Effector memory CD8-positive, alpha-beta T cell (primary cell): ENCODE measurements at regions not wholly inside any gene's neighbourhood (a gene's known extent, or its start where the extent isn't known, plus 50 kb on each side); places are given as distances from the start of the nearest gene placed in this dataset.

ENCODE experiments used
- ATAC-seq: fragments of 150-1000 bp; cut with Tn5 transposase; replicated peaks from 2 replicates; pipeline ENCODE4 v1.10.0; 2021; ENCODE audit warnings: mild to moderate bottlenecking, moderate library complexity
- DNase-seq, 3 experiments: peaks; one replicate each; pipeline ENCODE4 v3.0.0; 2021
- H3K27ac Mint-ChIP-seq, 2 donors: one replicate each; pipeline ENCODE4 v1.8.0; 2022; ENCODE audit warnings: mild to moderate bottlenecking in 2 of 2, mixed read lengths in 2 of 2, moderate library complexity in 2 of 2
- H3K27me3 Mint-ChIP-seq, 2 donors: one replicate each; pipeline ENCODE4 v1.8.0; 2022; ENCODE audit warnings: mixed read lengths in 2 of 2
- H3K36me3 Mint-ChIP-seq: one replicate; pipeline ENCODE4 v1.8.0; 2022; ENCODE audit warnings: mild to moderate bottlenecking, moderate library complexity, mixed read lengths; ENCODE audit not compliant: insufficient read depth
- H3K4me1 Mint-ChIP-seq, 2 donors: one replicate each; pipeline ENCODE4 v1.8.0; 2022; ENCODE audit warnings: low read depth in 2 of 2, mixed read lengths in 2 of 2
- H3K4me3 Mint-ChIP-seq, 2 donors: one replicate each; pipeline ENCODE4 v1.8.0; 2022; ENCODE audit warnings: mild to moderate bottlenecking in 2 of 2, mixed read lengths in 2 of 2, moderate library complexity in 2 of 2
- H3K9me3 Mint-ChIP-seq, 2 donors: one replicate each; pipeline ENCODE4 v1.8.0; 2022; ENCODE audit warnings: mixed read lengths in 2 of 2

DNA sequence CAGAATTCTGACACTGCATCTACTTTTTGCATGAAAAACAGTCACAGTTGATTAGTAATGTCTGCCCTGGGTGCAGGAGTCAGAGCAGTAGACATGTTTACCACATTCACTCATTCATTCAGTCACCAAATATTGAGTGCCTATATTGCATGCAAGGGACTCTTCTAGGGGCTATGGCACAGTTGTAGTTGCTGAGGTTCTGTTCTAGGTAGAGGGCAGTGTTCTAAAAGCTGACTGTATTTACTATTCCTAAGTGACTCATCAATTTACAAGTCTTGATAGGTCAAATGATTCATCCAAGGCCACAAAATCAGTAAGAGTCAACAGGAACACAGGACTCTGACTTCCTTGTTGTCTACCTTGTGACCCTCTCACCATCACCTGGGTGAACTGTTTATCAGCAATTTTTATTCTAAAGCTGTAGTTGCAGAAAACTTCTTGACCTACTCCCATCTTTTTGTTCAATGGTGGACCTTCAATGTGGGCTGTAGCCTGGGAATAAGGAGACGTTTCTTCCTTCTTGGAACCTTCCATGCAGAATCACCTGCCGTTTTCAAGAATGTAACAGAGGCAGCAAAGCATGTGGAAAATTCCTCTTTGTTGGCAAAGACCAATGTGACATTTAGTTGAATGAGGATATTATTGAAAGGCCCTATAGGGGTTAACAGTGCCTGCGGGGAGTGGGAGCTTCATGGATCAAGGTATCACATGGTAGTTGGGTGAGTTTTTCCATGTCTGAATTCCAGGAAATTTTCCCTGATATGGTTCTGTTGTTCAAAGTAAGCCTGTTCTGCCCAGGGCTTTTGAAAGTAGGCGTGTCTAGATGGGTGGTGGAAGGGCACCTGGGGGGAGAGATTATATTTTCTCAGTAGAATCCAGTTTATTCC, 223.2 kb downstream of the KTN1 start:
- ATAC-seq (no peak), DNase-seq (no peak)
- Mint-ChIP-seq H3K4me3 (no peak overlapping the region), H3K36me3 (no peaks in the 10 kb centered on the region), H3K27ac (peak overlapping the region in 1 of 2 donors; percentile 86), H3K27me3 (no peaks in the 10 kb centered on the region), H3K9me3 (peaks cover 0 to 5% of the 10 kb centered on the region in 2 donors), H3K4me1 (peaks cover 35 to 38% of the 10 kb centered on the region in 2 donors)

DNA sequence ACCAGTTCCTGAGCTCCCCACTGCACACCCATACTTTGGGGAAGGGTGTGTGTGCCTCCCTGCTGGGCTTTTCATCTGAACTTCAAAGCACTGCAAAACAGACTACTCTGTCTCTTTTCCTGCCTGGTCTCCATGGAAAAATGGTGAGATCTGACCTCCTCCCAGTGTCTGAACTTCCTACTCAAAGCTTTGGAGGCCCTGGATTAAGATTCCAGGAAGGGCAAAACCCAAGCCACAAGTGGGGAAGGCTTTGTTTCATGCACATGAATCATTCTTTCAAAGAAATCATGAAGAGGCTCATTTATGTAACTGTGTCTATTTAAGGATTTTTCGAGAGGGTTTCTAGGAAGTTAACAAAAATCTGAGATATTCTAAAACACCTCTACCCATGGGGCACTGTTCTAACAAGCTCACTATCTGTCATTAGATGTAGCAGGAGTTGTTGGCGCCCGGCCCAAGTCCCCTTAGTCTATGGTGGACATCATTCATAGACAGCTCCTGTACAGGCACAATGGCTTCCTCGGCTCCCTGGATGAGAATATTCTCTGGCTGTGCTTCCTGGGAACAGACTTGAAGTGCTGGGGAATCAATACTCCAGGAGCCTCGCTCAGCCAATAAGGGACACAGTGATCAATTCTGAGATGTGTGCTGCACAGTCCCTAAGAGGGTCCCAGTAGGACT, 224.0 kb downstream of the KTN1 start:
- ATAC-seq, result no peak
- no peak for DNase-seq
- Mint-ChIP-seq H3K4me3 (no peak overlapping the region), H3K27ac (peak overlapping the region; percentile 86 to 95), H3K27me3 (no peaks in the 10 kb centered on the region), H3K36me3 (no peaks in the 10 kb centered on the region), H3K4me1 (peaks cover 35 to 38% of the 10 kb centered on the region in 2 donors), H3K9me3 (peaks cover 0 to 5% of the 10 kb centered on the region in 2 donors)

DNA sequence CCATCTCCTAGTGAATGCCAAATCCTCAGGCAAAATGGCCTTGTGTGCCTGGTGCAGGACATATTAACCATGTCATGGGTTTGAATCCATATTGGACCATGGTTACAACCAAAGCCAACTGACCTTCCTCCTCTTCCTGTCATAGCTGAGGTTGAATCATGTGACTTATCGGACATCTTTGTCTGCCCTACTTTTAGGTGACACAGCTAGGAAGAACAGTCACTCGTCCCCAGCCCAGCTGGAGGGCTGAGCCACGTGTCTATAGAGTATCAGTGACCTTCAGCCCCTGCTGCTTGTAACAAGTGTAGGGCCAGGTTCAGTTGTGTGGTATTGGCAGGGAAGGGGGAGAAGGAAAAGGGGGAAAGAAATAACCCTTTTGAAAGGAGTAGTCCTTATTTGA, 225.2 kb downstream of the KTN1 start:
- peaks cover 0 to 3% of the 10 kb centered on the region in 2 donors for H3K9me3 Mint-ChIP-seq
- H3K27me3 Mint-ChIP-seq, result no peaks in the 10 kb centered on the region
- DNase-seq, result no peak
- no peak overlapping the region for H3K4me3 Mint-ChIP-seq
- peaks cover 37 to 38% of the 10 kb centered on the region in 2 donors for H3K4me1 Mint-ChIP-seq
- no peak for ATAC-seq
- H3K36me3 Mint-ChIP-seq, result no peaks in the 10 kb centered on the region
- peak overlapping the region; percentile 91 to 95 for H3K27ac Mint-ChIP-seq

DNA sequence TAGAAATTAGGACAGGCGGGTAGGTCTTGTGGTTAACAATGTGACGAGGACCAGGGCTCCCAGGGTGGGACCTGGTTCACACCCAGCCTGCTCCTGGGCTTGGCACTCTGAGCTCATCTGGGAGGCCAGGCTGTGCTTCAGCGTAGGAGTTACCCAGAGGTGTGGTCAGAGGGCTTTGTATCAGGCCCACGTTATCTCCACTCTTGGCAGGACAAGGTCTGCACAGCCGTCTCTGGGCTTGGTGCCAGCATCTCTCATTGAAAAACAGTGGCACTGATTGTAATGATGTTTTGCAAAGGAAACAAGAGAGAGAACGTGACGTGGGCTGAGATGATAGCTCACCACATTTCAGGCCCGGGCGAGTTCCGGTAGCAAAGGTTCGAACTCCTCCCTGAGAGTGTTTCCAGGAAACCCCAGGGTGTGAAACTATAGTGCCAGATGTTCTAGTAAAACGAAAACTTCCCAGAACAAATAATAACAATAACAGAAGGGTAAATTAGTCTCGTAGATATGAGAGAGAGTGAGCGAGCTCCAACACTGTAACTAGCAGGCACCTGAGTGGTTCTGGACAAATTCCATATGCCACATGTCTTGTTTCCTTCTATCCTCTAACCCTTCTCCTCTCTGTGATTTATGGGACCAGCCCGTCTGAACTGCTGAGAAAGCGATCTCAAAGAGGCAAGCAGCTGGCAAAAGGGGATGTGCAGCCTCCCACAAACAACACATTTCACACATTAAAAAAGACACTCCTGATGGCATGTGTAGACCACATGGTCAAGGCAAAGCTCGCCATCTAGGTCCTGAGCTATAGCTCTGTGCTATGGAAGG, 227.3 kb downstream of the KTN1 start:
- DNase-seq (peak; percentile 79 to 85 (median 80)), ATAC-seq (peak; percentile 88)
- peak overlapping the region; percentile 91 to 95 for H3K27ac Mint-ChIP-seq
- H3K27me3 Mint-ChIP-seq, result no peaks in the 10 kb centered on the region
- no peaks in the 10 kb centered on the region for H3K36me3 Mint-ChIP-seq
- peaks cover 35% of the 10 kb centered on the region in 2 donors for H3K4me1 Mint-ChIP-seq
- peak overlapping the region; percentile 51 to 65 for H3K4me3 Mint-ChIP-seq
- peaks cover 0 to 8% of the 10 kb centered on the region in 2 donors for H3K9me3 Mint-ChIP-seq

DNA sequence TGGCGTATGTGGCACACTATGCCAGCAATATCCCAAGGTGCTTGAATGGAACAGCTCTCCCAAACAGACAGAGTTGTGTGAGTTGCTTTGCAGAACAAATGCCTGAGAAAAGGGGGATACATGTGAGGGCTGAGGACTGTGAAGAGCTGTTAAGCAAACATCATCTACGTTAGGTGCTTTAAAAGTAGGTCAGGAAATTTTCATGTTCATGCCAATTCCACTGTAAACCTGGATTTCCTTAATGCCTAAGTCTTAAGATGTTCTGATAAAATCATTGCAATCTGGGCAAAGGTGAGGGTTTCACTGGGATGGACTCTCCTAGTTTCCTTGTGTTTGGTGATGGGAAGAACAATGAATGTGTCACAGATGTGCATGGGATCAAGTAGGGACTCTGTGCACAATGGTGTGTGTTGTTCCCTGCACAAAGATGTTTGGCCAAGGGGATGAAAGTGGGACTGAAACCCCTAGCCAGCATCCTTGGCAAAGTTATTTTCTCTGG, 227.9 kb downstream of the KTN1 start:
- peaks cover 0 to 15% of the 10 kb centered on the region in 2 donors for H3K9me3 Mint-ChIP-seq
- peak overlapping the region; percentile 51 to 65 for H3K4me3 Mint-ChIP-seq
- no peak for ATAC-seq
- peaks cover 32 to 36% of the 10 kb centered on the region in 2 donors for H3K4me1 Mint-ChIP-seq
- H3K27ac Mint-ChIP-seq, result peak overlapping the region; percentile 91 to 95
- H3K36me3 Mint-ChIP-seq, result no peaks in the 10 kb centered on the region
- peaks cover 0 to 4% of the 10 kb centered on the region in 2 donors for H3K27me3 Mint-ChIP-seq
- DNase-seq, result no peak

DNA sequence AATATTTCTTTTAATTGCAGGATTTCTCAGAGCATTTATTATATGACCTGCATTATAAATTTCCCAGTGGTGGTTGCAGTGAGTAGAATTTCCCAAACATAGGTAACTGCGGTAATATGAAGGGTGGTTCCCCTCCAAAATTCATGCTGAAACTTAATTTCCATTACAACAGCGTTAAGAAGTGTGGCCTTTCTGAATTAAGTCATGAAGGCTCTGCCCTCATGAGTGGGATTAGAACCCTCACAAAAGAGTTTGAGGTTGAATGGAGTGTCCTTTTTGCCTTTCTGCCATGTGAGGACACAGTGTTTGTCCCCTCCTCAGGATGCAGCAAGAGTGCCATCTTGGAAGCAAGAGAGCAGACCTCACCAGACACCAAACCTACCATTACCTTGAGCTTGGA, 233.6 kb downstream of the KTN1 start:
- no peak overlapping the region for H3K27ac Mint-ChIP-seq
- no peaks in the 10 kb centered on the region for H3K36me3 Mint-ChIP-seq
- DNase-seq (no peak), ATAC-seq (no peak)
- peaks cover 0 to 6% of the 10 kb centered on the region in 2 donors for H3K27me3 Mint-ChIP-seq
- peaks cover 3 to 9% of the 10 kb centered on the region in 2 donors for H3K4me1 Mint-ChIP-seq
- no peak overlapping the region for H3K4me3 Mint-ChIP-seq
- peaks cover 0 to 27% of the 10 kb centered on the region in 2 donors for H3K9me3 Mint-ChIP-seq

DNA sequence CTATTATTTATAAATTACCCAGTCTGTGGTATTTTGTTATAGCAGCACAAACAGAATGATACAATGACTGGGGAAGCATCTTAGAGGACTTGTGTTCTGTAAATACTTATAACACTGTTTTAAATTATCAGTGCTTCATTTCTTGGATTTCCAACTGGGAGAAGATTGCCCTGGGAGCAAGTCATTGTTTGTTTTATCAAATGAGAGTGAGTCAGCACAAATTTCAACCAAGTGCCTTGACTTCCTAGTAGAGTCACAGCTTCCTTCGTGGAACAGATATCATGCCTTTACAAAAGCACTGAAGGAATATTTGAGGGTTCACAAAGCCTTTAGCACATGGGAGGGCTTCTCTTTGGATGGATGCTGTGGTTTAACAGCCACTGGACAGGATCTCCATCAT, 234.1 kb downstream of the KTN1 start:
- no peak overlapping the region for H3K4me3 Mint-ChIP-seq
- ATAC-seq (no peak), DNase-seq (no peak)
- H3K36me3 Mint-ChIP-seq, result no peaks in the 10 kb centered on the region
- H3K4me1 Mint-ChIP-seq, result peaks cover 3 to 9% of the 10 kb centered on the region in 2 donors
- peak overlapping the region in 1 of 2 donors; percentile 39 for H3K27ac Mint-ChIP-seq
- peaks cover 0 to 6% of the 10 kb centered on the region in 2 donors for H3K27me3 Mint-ChIP-seq
- H3K9me3 Mint-ChIP-seq, result peaks cover 0 to 27% of the 10 kb centered on the region in 2 donors

DNA sequence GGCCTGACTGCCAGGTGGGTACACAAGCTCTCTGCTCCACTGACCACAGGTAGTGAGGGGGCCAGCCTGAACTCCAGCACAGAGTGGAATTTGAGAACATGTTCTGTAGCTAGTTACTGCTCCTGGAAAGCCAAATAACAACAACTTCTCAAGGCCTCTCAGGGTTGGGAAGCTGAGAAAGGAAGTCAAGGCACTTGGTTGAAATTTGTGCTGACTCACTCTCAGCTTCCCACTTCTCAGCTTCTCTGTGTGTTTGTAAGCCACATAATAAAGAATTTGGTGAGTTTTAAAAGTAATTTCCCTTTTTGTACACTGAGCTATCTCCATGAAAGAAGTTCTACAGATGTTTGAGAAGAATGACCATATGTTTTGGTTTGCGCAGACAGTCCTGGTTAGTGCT, 234.9 kb downstream of the KTN1 start:
- no peak for DNase-seq
- peak overlapping the region in 1 of 2 donors; percentile 39 for H3K27ac Mint-ChIP-seq
- H3K4me3 Mint-ChIP-seq, result no peak overlapping the region
- H3K4me1 Mint-ChIP-seq, result peaks cover 3 to 9% of the 10 kb centered on the region in 2 donors
- no peak for ATAC-seq
- H3K36me3 Mint-ChIP-seq, result no peaks in the 10 kb centered on the region
- H3K27me3 Mint-ChIP-seq, result peaks cover 0 to 6% of the 10 kb centered on the region in 2 donors
- H3K9me3 Mint-ChIP-seq, result peaks cover 0 to 27% of the 10 kb centered on the region in 2 donors

DNA sequence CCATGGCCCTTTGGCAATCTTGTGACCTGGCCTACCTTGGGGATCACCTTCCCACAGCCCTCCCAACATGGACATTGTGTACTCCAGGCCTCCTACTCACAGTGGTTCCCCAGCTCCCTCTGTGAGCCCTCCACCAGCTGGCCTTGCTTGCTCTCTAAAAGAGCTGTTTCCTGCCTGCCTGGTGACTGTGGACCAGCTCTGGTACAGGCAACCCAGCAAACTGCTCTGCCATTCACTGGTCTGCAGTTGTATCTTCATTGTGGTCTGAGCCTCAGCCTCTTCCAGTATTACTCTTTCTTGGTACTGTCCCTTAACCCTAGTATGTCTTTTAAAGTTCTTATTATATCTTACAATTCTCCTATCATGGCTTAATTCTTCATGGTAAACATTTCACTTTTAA, 236.2 kb downstream of the KTN1 start:
- DNase-seq, result no peak
- H3K4me3 Mint-ChIP-seq, result no peak overlapping the region
- H3K9me3 Mint-ChIP-seq, result peaks cover 0 to 20% of the 10 kb centered on the region in 2 donors
- peaks cover 0 to 6% of the 10 kb centered on the region in 2 donors for H3K27me3 Mint-ChIP-seq
- ATAC-seq, result no peak
- H3K36me3 Mint-ChIP-seq, result no peaks in the 10 kb centered on the region
- no peak overlapping the region for H3K27ac Mint-ChIP-seq
- H3K4me1 Mint-ChIP-seq, result peaks cover 1 to 9% of the 10 kb centered on the region in 2 donors

DNA sequence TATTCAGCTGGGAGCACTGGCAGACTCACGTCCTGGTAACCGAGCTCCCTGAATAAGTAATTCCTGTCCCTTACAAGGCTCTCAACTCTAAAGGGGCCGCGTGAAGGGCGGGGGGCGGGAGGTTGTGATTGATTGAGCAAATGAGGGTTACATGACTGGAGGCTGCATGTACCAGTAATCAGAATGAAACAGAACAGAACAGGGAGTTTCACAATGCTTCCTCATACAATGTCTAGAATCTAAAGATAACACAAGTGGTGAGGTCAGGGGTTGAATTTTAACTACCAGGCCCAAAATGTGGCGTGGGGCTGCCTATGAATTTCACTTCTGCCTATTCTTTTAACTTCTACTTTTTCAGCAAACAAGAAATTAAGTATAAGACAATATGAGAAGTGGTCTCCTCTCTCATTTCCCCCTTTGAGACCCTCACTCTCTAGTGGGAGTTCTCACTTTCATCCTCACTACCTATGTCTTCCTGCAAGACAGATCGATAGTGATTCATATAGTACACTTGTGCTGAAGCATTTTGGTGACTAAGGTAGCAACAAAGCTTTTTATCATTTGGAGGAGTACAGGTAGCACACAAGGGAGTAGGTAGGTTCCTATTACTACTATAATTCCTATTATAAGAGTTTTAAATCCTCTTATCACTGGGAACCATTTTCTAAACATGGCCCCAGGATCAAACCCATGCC, 239.8 kb downstream of the KTN1 start:
- Mint-ChIP-seq H3K4me3 (no peak overlapping the region), H3K36me3 (no peaks in the 10 kb centered on the region), H3K4me1 (peaks cover 0 to 2% of the 10 kb centered on the region in 2 donors), H3K27ac (no peak overlapping the region), H3K27me3 (peaks cover 15 to 23% of the 10 kb centered on the region in 2 donors), H3K9me3 (peaks cover 0 to 10% of the 10 kb centered on the region in 2 donors)
- ATAC-seq (no peak), DNase-seq (no peak)

DNA sequence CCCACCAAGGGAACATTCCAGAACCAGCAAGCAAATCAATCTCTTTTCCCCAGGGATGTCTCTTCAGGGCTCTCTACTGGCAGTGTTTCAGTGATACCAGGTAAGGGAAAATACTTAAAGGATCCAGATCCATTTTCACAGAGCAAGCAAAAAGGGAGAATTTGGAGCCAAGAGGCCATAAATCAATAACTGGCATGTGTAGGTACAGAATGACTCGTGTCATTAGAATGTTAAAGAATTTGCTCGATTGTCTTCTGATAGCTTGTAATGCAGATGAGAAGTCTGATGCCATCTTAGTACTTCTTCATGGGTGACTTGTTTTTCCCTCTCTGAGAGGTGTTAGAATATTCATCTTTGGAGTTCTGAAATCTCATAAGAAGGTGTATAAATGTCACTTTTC, 242.9 kb downstream of the KTN1 start:
- Mint-ChIP-seq H3K9me3 (no peaks in the 10 kb centered on the region), H3K27ac (no peak overlapping the region), H3K27me3 (peaks cover 29 to 35% of the 10 kb centered on the region in 2 donors), H3K4me3 (no peak overlapping the region), H3K36me3 (no peaks in the 10 kb centered on the region), H3K4me1 (no peaks in the 10 kb centered on the region)
- DNase-seq (no peak), ATAC-seq (no peak)

DNA sequence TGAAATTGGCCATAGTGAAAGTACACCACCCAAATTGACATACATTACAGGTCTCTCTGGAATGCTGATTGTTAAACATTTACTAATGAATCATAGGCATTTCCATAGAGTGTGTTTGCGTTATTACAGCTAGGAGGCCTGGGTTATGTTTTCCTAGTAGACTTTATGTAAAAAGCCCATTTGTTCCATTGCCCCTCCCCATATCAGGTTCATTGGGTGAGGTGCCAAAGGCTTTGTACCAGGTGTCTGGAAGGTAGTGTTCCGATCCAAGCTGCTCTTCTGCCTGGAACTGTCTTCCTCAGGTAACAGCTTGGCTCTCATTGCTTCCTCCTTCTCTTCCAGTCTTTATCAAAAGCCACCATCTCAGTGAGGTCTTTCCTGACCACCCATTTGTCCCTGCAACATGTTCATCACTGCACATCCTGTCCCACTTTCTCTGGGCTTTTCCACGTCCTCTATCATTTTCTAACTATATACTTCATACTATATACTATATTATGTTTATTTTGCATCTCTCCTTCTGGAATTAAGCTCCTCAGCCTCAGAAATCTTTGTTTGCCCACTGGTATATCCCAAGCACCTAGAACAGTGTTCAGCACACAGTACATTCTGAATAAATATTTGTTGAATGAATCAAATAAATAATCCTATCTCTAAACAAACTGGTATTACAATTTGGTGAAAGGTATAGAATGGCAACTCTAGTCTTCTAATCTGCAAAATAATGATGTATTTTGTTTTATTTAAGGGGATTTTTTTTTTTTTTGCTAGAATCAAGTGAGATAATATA, 252.3 kb downstream of the KTN1 start:
- DNase-seq (no peak), ATAC-seq (no peak)
- no peaks in the 10 kb centered on the region for H3K9me3 Mint-ChIP-seq
- peaks cover 14 to 15% of the 10 kb centered on the region in 2 donors for H3K27me3 Mint-ChIP-seq
- no peaks in the 10 kb centered on the region for H3K36me3 Mint-ChIP-seq
- no peaks in the 10 kb centered on the region for H3K4me1 Mint-ChIP-seq
- no peak overlapping the region for H3K4me3 Mint-ChIP-seq
- no peak overlapping the region for H3K27ac Mint-ChIP-seq
